KMS-11 (cell line): ENCODE measurements at regions not wholly inside any gene's neighbourhood (a gene's known extent, or its start where the extent isn't known, plus 50 kb on each side); places are given as distances from the start of the nearest gene placed in this dataset.
"Not testable (repeated sequence)": the region's sequence is repeated elsewhere in the genome, so short reads cannot be mapped to it uniquely, and the experiment has no call there.

Experiments
- H2AFZ ChIP-seq: fragments of 200-600 bp; sonication (generic); 2 replicates; pipeline ENCODE4 v1.6.1; 2016; ENCODE audit warnings: antibody characterized with exemption, mixed run types, low read depth
- H3K27ac ChIP-seq: fragments of 200-600 bp; sonication (generic); 2 replicates; pipeline ENCODE4 v1.6.1; 2016; ENCODE audit warnings: mild to moderate bottlenecking, mixed run types
- H3K27me3 ChIP-seq: fragments of 200-600 bp; sonication (generic); 2 replicates; pipeline ENCODE4 v1.6.1; 2017; ENCODE audit warnings: mild to moderate bottlenecking, low read depth, mixed run types, moderate library complexity; ENCODE audit not compliant: insufficient read depth
- H3K36me3 ChIP-seq: fragments of 200-600 bp; sonication (generic); 2 replicates; pipeline ENCODE4 v1.6.1; 2017; ENCODE audit warnings: mild to moderate bottlenecking, mixed run types; ENCODE audit not compliant: insufficient read depth
- H3K4me1 ChIP-seq: fragments of 200-600 bp; sonication (generic); 2 replicates; pipeline ENCODE4 v1.6.1; 2016; ENCODE audit warnings: mild to moderate bottlenecking, low read depth, mixed run types; ENCODE audit not compliant: poor library complexity, severe bottlenecking
- H3K4me2 ChIP-seq: fragments of 200-600 bp; sonication (generic); 2 replicates; pipeline ENCODE4 v1.7.0; 2016; ENCODE audit warnings: mild to moderate bottlenecking, mixed run types
- H3K4me3 ChIP-seq: fragments of 200-600 bp; sonication (generic); IDR thresholded peaks from 2 replicates; pipeline ENCODE4 v1.6.1; 2017; ENCODE audit warnings: low read depth, low read length, mixed read lengths; ENCODE audit not compliant: insufficient read depth
- H3K79me2 ChIP-seq: fragments of 200-600 bp; sonication (generic); 2 replicates; pipeline ENCODE4 v1.6.1; 2016; ENCODE audit warnings: low read depth, mixed run types; ENCODE audit not compliant: insufficient read depth
- H3K9ac ChIP-seq: fragments of 200-600 bp; sonication (generic); 2 replicates; pipeline ENCODE4 v1.6.1; 2016; ENCODE audit warnings: mild to moderate bottlenecking, mixed run types
- H4K20me1 ChIP-seq: fragments of 200-600 bp; sonication (generic); 2 replicates; pipeline ENCODE4 v1.6.1; 2016; ENCODE audit warnings: mild to moderate bottlenecking, mixed run types; ENCODE audit not compliant: insufficient read depth
- TF ChIP-seq, protein P1 (sequence below): fragments of 200-600 bp; sonication (generic); conservative IDR thresholded peaks from 2 replicates; pipeline ENCODE4 v1.6.1; 2017; ENCODE audit warnings: low read depth, mild to moderate bottlenecking, antibody characterized with exemption, low read length, moderate library complexity, mixed read lengths

DNA sequence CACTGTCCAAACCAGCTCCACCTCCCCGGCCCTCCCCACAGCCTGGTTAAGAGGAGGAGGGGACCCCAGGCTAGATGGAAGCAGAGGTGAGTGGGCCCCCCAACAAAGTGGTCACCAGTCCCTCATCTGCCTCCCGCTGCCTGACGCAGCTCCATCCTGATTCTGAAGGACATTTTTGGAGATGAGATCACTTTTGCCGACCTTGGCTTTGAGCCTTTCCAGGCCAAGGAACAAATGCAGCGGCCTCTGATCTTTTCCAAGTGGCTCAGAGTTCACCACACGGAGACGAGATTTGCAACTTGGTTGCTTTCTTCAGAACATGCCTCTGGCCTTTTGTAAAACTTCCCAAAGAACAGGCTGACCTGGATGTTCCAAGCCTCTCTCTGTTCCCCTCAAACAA lies 223.1 kb downstream of the NPHP4 start:
- Histone ChIP-seq H3K4me1 (no peaks in the 10 kb centered on the region), H3K27me3 (peaks cover 72% of the 10 kb centered on the region), H3K79me2 (no peaks in the 10 kb centered on the region), H3K27ac (no peak overlapping the region), H4K20me1 (no peaks in the 10 kb centered on the region), H3K4me3 (no peak overlapping the region), H3K9ac (no peak overlapping the region), H3K36me3 (no peaks in the 10 kb centered on the region), H2AFZ (no peak overlapping the region), H3K4me2 (no peak overlapping the region)
- TF ChIP-seq, protein P1, sequence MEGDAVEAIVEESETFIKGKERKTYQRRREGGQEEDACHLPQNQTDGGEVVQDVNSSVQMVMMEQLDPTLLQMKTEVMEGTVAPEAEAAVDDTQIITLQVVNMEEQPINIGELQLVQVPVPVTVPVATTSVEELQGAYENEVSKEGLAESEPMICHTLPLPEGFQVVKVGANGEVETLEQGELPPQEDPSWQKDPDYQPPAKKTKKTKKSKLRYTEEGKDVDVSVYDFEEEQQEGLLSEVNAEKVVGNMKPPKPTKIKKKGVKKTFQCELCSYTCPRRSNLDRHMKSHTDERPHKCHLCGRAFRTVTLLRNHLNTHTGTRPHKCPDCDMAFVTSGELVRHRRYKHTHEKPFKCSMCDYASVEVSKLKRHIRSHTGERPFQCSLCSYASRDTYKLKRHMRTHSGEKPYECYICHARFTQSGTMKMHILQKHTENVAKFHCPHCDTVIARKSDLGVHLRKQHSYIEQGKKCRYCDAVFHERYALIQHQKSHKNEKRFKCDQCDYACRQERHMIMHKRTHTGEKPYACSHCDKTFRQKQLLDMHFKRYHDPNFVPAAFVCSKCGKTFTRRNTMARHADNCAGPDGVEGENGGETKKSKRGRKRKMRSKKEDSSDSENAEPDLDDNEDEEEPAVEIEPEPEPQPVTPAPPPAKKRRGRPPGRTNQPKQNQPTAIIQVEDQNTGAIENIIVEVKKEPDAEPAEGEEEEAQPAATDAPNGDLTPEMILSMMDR: no peak

DNA sequence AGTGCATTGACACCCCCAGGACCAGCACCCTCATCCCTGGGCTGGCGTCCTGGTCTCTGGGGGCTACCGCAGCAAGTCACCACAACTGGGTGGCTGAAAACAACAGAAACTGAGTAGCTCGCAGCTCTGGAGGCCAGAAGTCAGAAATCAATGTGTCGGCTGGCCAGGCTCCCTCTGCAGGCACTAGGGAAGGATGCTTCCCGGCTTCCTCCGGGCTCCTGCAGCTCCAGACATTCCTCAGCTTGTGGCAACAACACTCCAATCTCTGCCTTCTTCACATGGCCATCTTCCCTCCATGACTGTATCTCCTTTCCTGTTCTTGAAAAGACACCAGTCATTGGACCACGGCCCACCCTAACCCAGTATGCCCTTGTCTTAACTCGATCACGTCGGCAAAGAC lies 224.2 kb downstream of the NPHP4 start:
- Histone ChIP-seq H3K4me1 (no peaks in the 10 kb centered on the region), H3K36me3 (no peaks in the 10 kb centered on the region), H3K79me2 (no peaks in the 10 kb centered on the region), H3K4me2 (no peak overlapping the region), H3K27me3 (peaks cover 64% of the 10 kb centered on the region), H3K4me3 (no peak overlapping the region), H3K27ac (no peak overlapping the region), H3K9ac (no peak overlapping the region), H4K20me1 (no peaks in the 10 kb centered on the region), H2AFZ (no peak overlapping the region)
- TF ChIP-seq, protein P1: no peak

DNA sequence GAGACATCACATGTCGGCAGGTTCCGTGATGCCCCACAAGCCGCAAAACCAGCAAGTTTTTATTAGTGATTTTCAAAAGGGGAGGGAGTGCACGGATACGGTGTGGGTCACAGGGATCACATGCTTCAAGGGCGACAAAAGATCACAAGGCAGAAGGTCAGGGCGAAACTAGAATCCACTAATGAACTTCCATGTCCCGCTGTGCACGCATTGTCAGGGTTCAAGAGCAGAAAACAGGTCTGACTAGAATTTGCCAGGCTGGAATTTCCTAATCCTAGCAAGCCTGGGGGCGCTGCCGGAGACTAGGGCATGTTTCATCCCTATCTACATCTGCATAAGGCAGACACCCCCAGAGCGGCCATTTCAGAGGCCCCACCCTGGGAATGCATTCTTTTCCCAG lies 225.2 kb downstream of the NPHP4 start:
- H3K27ac ChIP-seq, H3K4me3 ChIP-seq, H2AFZ ChIP-seq, H3K4me2 ChIP-seq, H3K9ac ChIP-seq, H4K20me1 ChIP-seq, H3K4me1 ChIP-seq, H3K79me2 ChIP-seq, H3K36me3 ChIP-seq: not testable (repeated sequence)
- peaks cover 60% of the 10 kb centered on the region for H3K27me3 ChIP-seq

DNA sequence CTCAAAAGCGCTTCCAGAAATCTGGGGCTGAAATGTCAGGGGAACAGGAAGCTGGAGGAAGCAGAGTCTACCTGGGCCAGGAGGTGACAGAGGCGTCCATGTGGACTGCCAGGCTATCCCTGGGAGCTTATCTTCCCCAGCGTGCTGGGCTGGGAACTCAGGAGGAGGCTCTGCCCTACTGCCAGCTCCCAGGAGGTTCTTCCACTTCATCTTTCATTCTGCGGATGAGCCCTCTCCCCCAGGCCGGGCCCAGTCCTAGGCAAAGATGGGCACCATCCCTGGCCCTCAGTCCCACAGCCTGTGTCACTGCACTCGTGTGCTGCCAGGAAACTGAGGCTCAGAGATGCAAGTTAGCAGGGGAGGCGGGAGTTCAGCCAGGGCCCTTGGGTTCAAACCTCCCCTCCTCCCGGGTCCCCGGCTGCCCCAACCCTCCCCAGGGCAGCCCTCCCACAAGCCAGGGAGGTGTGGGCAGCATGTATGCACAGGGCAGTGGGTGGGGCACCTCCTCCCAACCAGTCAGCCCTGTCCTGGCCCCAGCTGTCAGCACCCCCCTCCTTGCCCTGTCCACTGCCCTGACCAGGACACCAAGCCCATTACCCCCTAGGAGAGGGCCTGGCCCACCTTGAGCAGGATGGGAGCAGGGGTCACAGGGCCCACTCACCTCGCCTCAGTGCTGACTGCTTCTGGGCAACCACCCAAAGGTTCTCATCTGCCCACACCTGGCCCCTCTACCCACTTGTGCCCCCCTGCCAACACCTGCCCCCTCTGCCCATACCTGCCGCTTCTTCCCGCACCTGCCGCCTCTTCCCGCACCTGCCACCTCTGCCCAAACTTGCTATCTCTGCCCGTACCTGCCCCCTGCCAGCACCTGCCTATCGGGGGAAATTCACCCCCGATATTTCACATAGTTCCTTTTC lies 226.0 kb downstream of the NPHP4 start:
- no peak overlapping the region for H3K27ac ChIP-seq
- no peak overlapping the region for H3K4me2 ChIP-seq
- TF ChIP-seq, protein P1: no peak
- no peak overlapping the region for H3K4me3 ChIP-seq
- no peaks in the 10 kb centered on the region for H3K36me3 ChIP-seq
- H3K27me3 ChIP-seq: peaks cover 59% of the 10 kb centered on the region
- no peak overlapping the region for H2AFZ ChIP-seq
- no peaks in the 10 kb centered on the region for H3K79me2 ChIP-seq
- no peaks in the 10 kb centered on the region for H3K4me1 ChIP-seq
- H4K20me1 ChIP-seq: no peaks in the 10 kb centered on the region
- H3K9ac ChIP-seq: no peak overlapping the region

DNA sequence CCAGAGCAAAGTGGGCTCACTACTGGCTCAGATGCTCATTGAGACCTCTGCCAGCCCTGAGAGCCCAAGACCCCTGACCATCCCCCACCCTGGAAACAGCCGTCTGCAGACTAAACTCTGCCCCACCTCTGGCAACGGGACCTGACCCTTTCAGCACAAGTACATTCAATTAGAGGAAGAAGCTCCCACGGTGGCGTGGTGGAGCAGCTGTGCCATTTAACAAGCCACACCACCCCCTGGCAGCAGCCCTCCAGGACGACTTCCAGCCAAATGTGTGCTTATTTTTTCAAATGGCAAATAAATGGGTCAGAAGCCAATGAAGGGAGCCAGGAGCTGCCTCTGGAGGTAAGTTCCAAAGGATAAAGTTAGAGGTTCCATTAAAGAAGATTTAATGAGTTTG lies 226.7 kb downstream of the NPHP4 start:
- Histone ChIP-seq H3K9ac (no peak overlapping the region), H3K4me2 (no peak overlapping the region), H3K4me3 (no peak overlapping the region), H3K36me3 (no peaks in the 10 kb centered on the region), H3K79me2 (no peaks in the 10 kb centered on the region), H3K27ac (no peak overlapping the region), H4K20me1 (no peaks in the 10 kb centered on the region), H2AFZ (no peak overlapping the region), H3K27me3 (peaks cover 52% of the 10 kb centered on the region), H3K4me1 (no peaks in the 10 kb centered on the region)
- TF ChIP-seq, protein P1: no peak
